Kidney epithelial cell (primary cell): ENCODE measurements at regions not wholly inside any gene's neighbourhood (a gene's known extent, or its start where the extent isn't known, plus 50 kb on each side); places are given as distances from the start of the nearest gene placed in this dataset.

Experiments
- DNase-seq: peaks from one replicate; pipeline ENCODE4 v3.0.0-alpha.2; 2010; ENCODE audit warnings: low read depth
- H3K27me3 ChIP-seq: 2 replicates; pipeline ENCODE4 v1.6.0; 2011; ENCODE audit warnings: low read length; ENCODE audit not compliant: control insufficient read depth, insufficient read depth
- H3K36me3 ChIP-seq: 2 replicates; pipeline ENCODE4 v1.5.1; 2011; ENCODE audit warnings: low read length; ENCODE audit not compliant: control insufficient read depth, insufficient read depth
- H3K4me3 ChIP-seq: 2 replicates; pipeline ENCODE4 v1.5.1; 2011; ENCODE audit warnings: low read depth, mild to moderate bottlenecking, control low read depth, low read length
- TF ChIP-seq, protein P1 (sequence below): IDR thresholded peaks from 2 replicates; pipeline ENCODE4 v1.5.1; 2011; ENCODE audit warnings: mild to moderate bottlenecking, moderate library complexity, low read length, control low read depth, inconsistent platforms; ENCODE audit not compliant: insufficient read depth, poor library complexity, severe bottlenecking

DNA sequence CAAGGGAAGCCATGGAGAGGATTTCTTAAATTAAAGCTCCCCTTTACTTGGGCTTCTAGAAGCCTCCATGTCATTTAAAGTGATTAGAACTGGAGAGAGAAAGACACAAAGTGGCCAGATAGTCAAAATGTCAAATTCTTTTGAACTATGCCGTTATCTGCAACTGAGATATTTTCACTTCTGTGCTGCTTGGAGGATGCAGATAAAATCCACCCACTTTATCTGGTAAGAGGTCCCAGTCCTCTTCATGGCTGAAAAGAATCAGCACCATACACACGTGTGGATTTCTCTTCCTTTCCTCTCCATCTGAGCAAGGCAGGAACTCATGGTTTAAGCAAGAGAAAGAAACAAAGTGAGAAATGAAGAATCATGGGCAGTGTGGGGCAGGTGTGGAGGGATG lies 276.9 kb upstream of the RUNX1 start:
- Histone ChIP-seq H3K27me3 (no peaks in the 10 kb centered on the region), H3K36me3 (no peaks in the 10 kb centered on the region), H3K4me3 (no peak overlapping the region)
- DNase-seq = no peak
- TF ChIP-seq, protein P1, sequence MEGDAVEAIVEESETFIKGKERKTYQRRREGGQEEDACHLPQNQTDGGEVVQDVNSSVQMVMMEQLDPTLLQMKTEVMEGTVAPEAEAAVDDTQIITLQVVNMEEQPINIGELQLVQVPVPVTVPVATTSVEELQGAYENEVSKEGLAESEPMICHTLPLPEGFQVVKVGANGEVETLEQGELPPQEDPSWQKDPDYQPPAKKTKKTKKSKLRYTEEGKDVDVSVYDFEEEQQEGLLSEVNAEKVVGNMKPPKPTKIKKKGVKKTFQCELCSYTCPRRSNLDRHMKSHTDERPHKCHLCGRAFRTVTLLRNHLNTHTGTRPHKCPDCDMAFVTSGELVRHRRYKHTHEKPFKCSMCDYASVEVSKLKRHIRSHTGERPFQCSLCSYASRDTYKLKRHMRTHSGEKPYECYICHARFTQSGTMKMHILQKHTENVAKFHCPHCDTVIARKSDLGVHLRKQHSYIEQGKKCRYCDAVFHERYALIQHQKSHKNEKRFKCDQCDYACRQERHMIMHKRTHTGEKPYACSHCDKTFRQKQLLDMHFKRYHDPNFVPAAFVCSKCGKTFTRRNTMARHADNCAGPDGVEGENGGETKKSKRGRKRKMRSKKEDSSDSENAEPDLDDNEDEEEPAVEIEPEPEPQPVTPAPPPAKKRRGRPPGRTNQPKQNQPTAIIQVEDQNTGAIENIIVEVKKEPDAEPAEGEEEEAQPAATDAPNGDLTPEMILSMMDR = no peak

DNA sequence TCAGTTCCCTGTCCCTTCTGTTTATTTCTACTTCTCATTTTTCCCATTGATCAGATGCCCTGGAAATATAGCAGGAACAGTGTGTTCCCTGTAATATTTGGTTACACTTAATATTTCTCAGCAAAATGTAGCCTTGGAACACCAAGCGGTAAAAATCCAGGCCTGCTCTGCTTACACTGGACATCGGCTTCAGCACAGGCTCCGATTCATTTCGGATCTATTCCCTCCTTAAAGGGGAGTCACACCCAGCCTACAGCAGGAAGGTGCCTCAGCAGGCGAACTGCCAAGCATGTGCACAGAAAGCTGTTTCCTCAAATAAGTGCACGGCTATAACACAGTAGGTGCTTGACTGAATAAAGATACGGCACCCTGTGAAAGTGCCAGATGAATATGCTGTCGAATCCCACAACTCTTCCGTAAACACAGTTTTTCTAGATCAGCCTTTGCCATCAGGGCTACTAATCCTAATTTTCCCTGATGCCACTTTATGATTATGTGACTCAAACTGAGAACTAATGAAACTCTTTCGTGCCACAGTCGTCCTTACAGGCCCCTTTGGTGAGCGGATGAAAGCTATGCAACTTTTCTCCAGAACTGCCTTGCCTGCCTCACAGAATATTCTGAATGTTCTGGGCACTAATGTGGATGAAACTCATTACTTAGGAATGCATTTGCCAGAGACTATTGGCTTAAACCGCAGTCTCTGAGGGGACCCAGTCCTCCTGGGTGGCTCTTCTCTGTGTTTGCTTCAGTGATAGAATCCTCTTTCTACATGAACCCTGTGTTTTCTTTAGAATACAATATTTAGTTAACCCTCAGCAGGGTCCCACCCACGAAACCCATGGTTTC lies 275.5 kb upstream of the RUNX1 start:
- Histone ChIP-seq H3K27me3 (no peaks in the 10 kb centered on the region), H3K36me3 (no peaks in the 10 kb centered on the region), H3K4me3 (no peak overlapping the region)
- peak; percentile 28 for DNase-seq
- TF ChIP-seq, protein P1 = no peak

DNA sequence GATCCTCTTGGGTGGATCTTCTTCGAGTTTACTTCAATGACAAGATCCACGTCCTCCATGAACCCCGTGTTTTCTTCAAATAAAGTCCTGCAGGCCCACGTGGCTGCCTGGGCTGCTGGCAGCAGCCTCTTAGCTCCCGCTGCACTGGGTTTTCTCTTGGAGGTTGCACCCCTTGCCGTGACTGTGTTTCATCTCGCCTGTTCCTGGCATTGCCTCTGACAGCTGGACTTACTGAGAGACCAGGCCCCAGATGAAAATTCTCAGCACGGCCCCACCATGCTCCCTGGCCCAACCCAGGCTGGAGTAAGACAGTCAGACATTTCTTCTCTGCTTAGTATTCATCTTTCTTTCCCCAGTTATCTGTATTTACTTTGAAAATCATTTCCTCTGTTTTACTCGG lies 274.8 kb upstream of the RUNX1 start:
- no peak for DNase-seq
- Histone ChIP-seq H3K4me3 (no peak overlapping the region), H3K36me3 (no peaks in the 10 kb centered on the region), H3K27me3 (no peaks in the 10 kb centered on the region)
- TF ChIP-seq, protein P1 = no peak

DNA sequence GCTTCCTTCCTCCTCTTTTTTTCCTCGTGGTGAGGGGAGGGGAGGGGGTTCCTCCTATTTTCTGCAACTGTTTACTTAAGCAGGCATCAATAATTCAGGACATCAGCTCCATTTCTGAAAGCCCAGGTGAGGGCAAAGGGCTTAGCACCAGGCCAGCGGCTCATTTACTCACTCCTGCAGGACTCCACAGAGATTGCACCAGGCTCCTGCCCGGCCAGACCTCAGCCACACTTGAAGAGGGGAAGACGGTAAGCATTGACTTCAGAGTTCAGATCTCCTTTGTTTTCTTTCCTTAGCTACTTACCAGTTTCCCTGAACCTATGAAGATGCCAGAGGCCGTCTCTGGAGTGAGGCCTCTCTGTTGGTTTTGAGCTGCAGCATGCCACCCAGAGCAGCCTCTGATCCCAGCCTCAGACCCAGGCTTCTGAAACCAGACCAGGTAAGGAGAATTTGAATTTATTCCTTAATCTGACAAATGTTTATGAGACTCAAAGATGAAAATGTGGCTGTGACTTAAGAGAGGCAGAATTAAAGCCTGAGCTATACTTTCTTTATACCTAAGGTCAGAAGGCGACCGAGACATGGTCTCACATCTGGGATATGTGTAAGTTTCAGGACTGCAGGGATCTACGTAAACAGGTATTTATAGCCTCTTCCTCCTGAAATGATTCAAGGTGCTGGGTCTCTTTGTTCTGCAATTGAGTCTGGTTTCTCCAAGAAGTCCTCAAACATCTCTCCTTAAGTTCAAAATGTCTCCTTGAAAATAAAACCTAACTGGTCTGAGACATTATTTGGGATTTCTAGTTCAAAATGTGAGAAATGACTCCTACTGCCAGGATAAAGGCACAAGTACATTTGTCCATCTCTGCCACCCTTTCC lies 272.5 kb upstream of the RUNX1 start:
- Histone ChIP-seq H3K36me3 (no peaks in the 10 kb centered on the region), H3K4me3 (no peak overlapping the region), H3K27me3 (no peaks in the 10 kb centered on the region)
- DNase-seq = no peak
- TF ChIP-seq, protein P1 = no peak

DNA sequence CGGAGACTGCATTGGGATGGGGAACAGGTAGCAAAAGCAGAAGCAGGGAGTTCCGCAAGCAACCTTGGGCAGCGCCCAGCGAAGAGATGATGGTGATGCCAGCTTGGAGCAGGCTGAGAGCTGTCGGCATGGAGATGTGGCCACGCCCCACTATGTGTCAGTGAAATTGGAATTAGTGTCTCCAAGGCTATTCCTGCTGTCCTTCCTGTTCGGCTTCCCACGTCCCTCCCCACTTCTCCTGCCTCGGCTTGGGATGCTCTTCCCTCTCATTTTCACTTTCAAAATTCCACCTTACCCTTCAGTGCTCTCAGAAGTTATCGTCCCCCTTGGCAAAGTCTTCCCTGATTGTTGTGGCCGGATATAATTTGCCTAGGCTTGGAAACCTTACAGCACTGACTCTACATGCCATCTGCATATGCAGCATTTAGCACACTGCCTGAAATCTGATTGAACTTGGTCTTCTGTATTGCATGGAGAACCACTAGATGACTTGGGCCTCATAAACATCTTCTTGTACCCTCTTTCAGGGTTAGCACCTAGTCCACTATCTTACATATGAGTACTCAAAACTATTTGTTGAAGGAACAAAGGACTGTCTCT lies 270.7 kb upstream of the RUNX1 start:
- TF ChIP-seq, protein P1 = no peak
- H3K36me3 ChIP-seq = no peaks in the 10 kb centered on the region
- no peak for DNase-seq
- H3K4me3 ChIP-seq = no peak overlapping the region
- no peaks in the 10 kb centered on the region for H3K27me3 ChIP-seq
